Subcutaneous abdominal adipose tissue (tissue), 5 donors: ENCODE measurements at regions not wholly inside any gene's neighbourhood (a gene's known extent, or its start where the extent isn't known, plus 50 kb on each side); places are given as distances from the start of the nearest gene placed in this dataset.

ENCODE experiments used
- H3K27ac ChIP-seq: one replicate; pipeline ENCODE4 v1.7.0; 2013; ENCODE audit warnings: low read depth, mild to moderate bottlenecking, inconsistent platforms, low read length, moderate library complexity
- H3K27me3 ChIP-seq, 5 donors: one replicate each; pipeline ENCODE4 v1.7.0; 2013; ENCODE audit warnings: low read length in 5 of 5, inconsistent platforms in 1 of 5; ENCODE audit not compliant: control insufficient read depth in 5 of 5, insufficient read depth in 4 of 5
- H3K36me3 ChIP-seq, 5 donors: one replicate each; pipeline ENCODE4 v1.7.0; 2013; ENCODE audit warnings: low read length in 5 of 5; ENCODE audit not compliant: control insufficient read depth in 5 of 5, insufficient read depth in 5 of 5
- H3K4me1 ChIP-seq, 5 donors: one replicate each; pipeline ENCODE4 v1.7.0; 2013; ENCODE audit warnings: low read length in 5 of 5, mild to moderate bottlenecking in 3 of 5, moderate library complexity in 1 of 5; ENCODE audit not compliant: control insufficient read depth in 5 of 5, insufficient read depth in 5 of 5
- H3K4me3 ChIP-seq, 5 donors: one replicate each; pipeline ENCODE4 v1.7.0; 2013; ENCODE audit warnings: low read length in 5 of 5, low read depth in 1 of 5
- H3K9ac ChIP-seq, 5 donors: one replicate each; pipeline ENCODE4 v1.7.0; 2013; ENCODE audit warnings: low read length in 5 of 5, mild to moderate bottlenecking in 4 of 5, moderate library complexity in 3 of 5
- H3K9me3 ChIP-seq, 5 donors: one replicate each; pipeline ENCODE4 v1.7.0; 2013; ENCODE audit warnings: low read length in 5 of 5; ENCODE audit not compliant: control insufficient read depth in 5 of 5
- donor health status: healthy.
- donor health status: healthy.
- donor health status: healthy.
- donor health status: healthy.
- donor health status: healthy.

DNA sequence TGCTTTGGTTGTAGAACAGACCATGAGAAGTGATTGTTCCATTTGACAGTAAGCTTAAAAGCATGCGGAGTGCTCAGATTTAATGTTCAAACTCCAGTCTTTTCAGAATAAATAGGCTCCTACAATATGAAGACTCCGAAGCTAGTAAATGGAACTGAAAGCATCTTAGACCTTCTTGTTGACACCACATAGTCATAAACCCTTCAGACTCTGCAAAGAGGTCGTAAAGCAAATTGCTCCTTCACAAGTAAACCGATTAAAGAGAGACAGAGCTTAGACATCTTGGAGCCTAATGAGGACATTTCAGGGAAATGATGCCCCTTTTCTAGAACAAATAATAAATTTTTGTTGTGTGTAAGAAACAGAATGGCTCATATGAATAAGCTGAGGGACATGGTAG is 511.0 kb upstream of the RIOK2 start:
- no peaks in the 10 kb centered on the region for H3K36me3 ChIP-seq
- H3K27ac ChIP-seq: no peak overlapping the region
- no peaks in the 10 kb centered on the region for H3K4me1 ChIP-seq
- H3K27me3 ChIP-seq: no peaks in the 10 kb centered on the region
- H3K4me3 ChIP-seq: no peak overlapping the region
- no peak overlapping the region for H3K9ac ChIP-seq
- H3K9me3 ChIP-seq: no peaks in the 10 kb centered on the region

DNA sequence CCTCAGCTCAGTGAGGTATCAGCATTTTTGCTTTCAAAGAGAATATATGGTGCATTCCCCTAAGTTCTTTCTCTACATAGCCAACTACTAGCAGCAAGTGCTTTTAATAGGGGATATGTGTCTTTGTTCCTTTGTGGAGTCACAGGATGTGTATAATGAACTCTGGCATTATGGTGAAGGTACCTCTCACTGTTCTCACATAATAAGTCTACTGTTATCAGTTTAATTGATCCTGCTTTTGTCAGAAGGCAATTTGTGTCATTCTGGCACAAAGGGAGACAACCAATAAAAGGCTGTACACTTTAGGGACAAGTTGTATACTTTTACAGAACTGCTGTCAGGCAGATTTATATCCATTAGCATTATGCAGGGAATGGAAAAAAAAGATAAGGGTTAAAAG is 531.4 kb upstream of the RIOK2 start:
- Histone ChIP-seq H3K4me3 (no peak overlapping the region), H3K27ac (no peak overlapping the region), H3K9ac (no peak overlapping the region)

DNA sequence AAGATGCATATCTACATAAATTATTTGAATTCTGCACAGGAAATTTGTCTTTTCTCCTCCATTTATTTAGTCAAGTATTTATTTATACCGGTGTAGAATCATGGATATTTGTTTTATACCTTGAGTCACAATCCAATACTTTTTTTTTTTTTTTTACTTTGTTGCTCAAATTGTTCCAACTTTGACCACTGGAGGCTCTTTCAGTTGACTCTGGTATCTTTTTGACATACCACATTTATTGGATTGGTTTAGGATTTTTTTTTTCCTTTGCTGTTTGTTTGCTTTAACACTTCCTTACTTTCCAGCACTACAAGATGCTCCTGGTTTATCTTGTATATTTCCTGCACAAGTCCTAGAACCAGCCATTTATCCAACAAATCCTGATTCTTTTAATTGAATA is 543.1 kb upstream of the RIOK2 start:
- Histone ChIP-seq H3K36me3 (no peaks in the 10 kb centered on the region), H3K9me3 (peaks cover 0 to 9% (median 0%) of the 10 kb centered on the region in 5 donors), H3K27me3 (no peaks in the 10 kb centered on the region), H3K27ac (no peak overlapping the region), H3K9ac (no peak overlapping the region), H3K4me3 (no peak overlapping the region), H3K4me1 (no peaks in the 10 kb centered on the region)

More for the DNA sequence above, 531.4 kb upstream of the RIOK2 start:
- no peaks in the 10 kb centered on the region for H3K27me3 ChIP-seq
- H3K4me1 ChIP-seq: no peaks in the 10 kb centered on the region
- H3K36me3 ChIP-seq: no peaks in the 10 kb centered on the region
- H3K9me3 ChIP-seq: no peaks in the 10 kb centered on the region

DNA sequence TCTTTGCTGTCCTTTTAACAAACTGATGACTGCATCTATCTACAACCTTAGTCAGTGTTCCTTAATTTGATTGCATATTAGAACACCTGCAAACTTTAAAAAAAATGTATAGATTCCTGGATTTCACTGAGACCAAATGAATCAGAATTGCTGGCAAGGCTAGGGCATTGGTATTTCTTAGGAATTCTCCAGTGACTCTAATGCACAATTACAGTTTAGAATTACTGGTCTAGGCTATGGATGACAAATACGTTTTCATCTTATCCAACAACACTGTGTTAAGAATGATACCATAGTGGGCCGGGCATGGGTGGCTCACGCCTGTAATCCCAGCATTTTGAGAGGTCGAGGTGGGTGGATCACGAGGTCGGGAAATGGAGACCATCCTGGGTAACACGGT is 545.9 kb upstream of the RIOK2 start:
- Histone ChIP-seq H3K27ac (no peak overlapping the region), H3K27me3 (no peaks in the 10 kb centered on the region), H3K9me3 (peaks cover 0 to under 1% (median 0%) of the 10 kb centered on the region in 5 donors), H3K4me3 (no peak overlapping the region), H3K36me3 (no peaks in the 10 kb centered on the region), H3K4me1 (no peaks in the 10 kb centered on the region), H3K9ac (no peak overlapping the region)

DNA sequence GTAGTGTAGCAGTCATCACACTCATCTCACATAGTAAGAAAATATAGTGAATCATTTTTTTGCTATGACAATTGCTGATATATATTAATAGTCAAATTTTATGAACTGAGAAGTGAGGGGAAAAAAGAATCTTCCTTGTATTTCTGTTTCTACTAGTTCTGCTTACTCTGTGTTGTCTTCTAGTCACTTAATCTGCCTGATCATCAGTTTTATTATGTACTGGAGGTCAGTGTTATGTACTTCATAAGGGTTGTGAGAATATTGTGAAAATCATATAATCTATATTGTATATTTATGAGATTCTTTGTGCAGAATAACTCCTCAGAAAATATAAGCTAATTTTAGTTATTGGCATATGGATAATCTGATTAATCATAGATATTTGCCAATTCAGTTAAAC is 546.9 kb upstream of the RIOK2 start:
- no peaks in the 10 kb centered on the region for H3K4me1 ChIP-seq
- H3K9ac ChIP-seq: no peak overlapping the region
- H3K36me3 ChIP-seq: no peaks in the 10 kb centered on the region
- H3K27me3 ChIP-seq: no peaks in the 10 kb centered on the region
- no peak overlapping the region for H3K27ac ChIP-seq
- no peak overlapping the region for H3K4me3 ChIP-seq
- no peaks in the 10 kb centered on the region for H3K9me3 ChIP-seq

GRCh38 chr5:97735209-97735608 is 552.2 kb upstream of the RIOK2 start:
- H3K9ac ChIP-seq: no peak overlapping the region
- no peak overlapping the region for H3K27ac ChIP-seq
- no peak overlapping the region for H3K4me3 ChIP-seq
- H3K4me1 ChIP-seq: no peaks in the 10 kb centered on the region
- H3K9me3 ChIP-seq: no peaks in the 10 kb centered on the region
- H3K27me3 ChIP-seq: no peaks in the 10 kb centered on the region
- no peaks in the 10 kb centered on the region for H3K36me3 ChIP-seq

DNA sequence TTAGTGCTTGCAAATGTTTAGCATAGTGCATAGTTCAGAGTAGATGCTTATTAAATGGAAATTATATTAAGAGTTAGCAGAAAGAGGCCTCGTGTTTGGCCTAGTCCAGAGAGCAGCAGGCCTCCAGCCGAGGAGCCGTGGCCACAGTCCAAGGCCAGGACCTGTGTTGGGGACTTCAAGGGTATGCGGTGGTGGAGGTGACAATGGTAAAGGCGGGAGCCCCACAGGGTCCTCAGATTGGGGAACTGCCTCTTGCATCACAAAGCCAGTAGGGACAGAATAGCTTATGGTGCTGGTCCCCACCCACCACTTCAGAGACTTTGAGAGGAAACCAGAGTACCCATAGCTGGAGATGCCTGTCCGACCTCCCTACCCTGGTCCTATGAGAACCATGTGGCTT is 554.6 kb upstream of the RIOK2 start:
- H3K27ac ChIP-seq: no peak overlapping the region
- H3K9ac ChIP-seq: no peak overlapping the region
- H3K36me3 ChIP-seq: no peaks in the 10 kb centered on the region
- H3K4me1 ChIP-seq: no peaks in the 10 kb centered on the region
- H3K9me3 ChIP-seq: no peaks in the 10 kb centered on the region
- H3K27me3 ChIP-seq: no peaks in the 10 kb centered on the region
- H3K4me3 ChIP-seq: no peak overlapping the region

DNA sequence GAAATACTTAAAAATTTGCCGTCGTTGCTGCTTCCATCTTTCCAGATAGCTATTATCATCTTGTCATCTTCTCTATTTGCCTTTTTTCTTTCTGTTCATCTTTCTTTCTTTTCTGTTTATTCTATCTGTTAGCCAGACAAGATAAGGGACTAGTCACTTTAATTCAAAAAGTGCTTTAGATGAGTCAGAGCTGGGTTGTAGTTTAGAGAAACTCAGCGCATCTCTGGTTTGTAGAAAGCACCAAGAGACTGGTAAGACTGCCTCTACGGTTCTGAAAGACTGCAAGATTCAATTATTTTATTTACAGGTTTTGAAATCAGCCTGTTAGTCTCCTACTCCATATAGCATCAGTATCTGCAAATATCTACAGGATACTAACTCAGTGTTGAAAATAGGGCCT is 562.8 kb upstream of the RIOK2 start:
- Histone ChIP-seq H3K4me1 (peaks cover 0 to 10% (median 0%) of the 10 kb centered on the region in 5 donors), H3K36me3 (no peaks in the 10 kb centered on the region), H3K27ac (no peak overlapping the region), H3K27me3 (no peaks in the 10 kb centered on the region), H3K4me3 (no peak overlapping the region), H3K9ac (no peak overlapping the region), H3K9me3 (peaks cover 0 to 4% (median 0%) of the 10 kb centered on the region in 5 donors)

DNA sequence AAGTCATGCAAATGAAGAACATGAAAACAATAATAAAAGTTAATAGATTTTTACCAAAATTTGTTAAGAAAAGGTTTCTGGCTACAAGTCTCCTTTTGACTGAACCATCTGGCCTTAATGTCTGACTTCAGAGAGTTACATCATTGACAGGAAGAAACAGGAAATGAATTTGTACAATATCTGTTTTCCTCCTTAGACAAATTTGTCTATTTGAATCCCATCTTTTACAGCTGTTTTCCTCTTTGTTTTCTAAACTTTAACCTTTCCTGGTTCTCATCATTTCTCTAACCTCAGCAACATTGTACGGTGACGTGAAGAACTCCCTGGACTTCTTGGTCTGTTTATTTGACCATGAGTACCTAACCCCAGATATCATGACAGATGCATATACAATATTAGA is 567.5 kb upstream of the RIOK2 start:
- Histone ChIP-seq H3K27ac (no peak overlapping the region), H3K4me1 (peaks cover 0 to 12% (median 2%) of the 10 kb centered on the region in 5 donors)

DNA sequence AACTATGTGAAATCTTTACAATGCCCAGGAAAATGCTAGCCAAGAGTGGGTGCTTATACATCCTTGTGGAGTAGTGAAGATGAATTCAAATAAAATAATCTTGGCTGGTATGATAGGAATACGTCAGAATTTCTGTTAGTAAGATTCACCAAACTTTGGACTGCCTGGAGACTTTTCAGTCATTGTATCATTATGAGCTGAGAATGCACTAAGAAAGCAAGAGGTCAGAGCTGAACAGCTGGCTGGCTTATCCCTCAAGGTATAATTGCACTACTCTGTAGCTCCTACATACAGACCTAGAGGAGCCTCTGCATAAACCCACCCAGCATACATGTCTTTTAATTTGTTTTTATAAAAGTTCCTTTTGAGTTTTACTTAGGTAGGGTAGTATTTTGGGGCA is 568.5 kb upstream of the RIOK2 start:
- no peak overlapping the region for H3K9ac ChIP-seq
- H3K27me3 ChIP-seq: no peaks in the 10 kb centered on the region
- no peaks in the 10 kb centered on the region for H3K9me3 ChIP-seq
- no peaks in the 10 kb centered on the region for H3K36me3 ChIP-seq
- no peak overlapping the region for H3K27ac ChIP-seq
- no peak overlapping the region for H3K4me3 ChIP-seq
- peaks cover 0 to 12% (median 2%) of the 10 kb centered on the region in 5 donors for H3K4me1 ChIP-seq

More for the DNA sequence above, 567.5 kb upstream of the RIOK2 start:
- H3K27me3 ChIP-seq: no peaks in the 10 kb centered on the region
- no peaks in the 10 kb centered on the region for H3K9me3 ChIP-seq
- H3K36me3 ChIP-seq: no peaks in the 10 kb centered on the region
- no peak overlapping the region for H3K4me3 ChIP-seq
- no peak overlapping the region for H3K9ac ChIP-seq

GRCh38 chr5:97752871-97753270 is 569.8 kb upstream of the RIOK2 start:
- no peak overlapping the region for H3K27ac ChIP-seq
- H3K27me3 ChIP-seq: no peaks in the 10 kb centered on the region
- no peak overlapping the region for H3K4me3 ChIP-seq
- H3K9me3 ChIP-seq: no peaks in the 10 kb centered on the region
- H3K9ac ChIP-seq: no peak overlapping the region
- H3K36me3 ChIP-seq: no peaks in the 10 kb centered on the region
- peaks cover 0 to 12% (median 2%) of the 10 kb centered on the region in 5 donors for H3K4me1 ChIP-seq
